ENCODE measurements at regions not wholly inside any gene's neighbourhood (a gene's known extent, or its start where the extent isn't known, plus 50 kb on each side); places are given as distances from the start of the nearest gene placed in this dataset.

- no peak for TF ChIP-seq POLR2A (IDR thresholded peaks at IDR 0.05)
- TF ChIP-seq, protein P1, sequence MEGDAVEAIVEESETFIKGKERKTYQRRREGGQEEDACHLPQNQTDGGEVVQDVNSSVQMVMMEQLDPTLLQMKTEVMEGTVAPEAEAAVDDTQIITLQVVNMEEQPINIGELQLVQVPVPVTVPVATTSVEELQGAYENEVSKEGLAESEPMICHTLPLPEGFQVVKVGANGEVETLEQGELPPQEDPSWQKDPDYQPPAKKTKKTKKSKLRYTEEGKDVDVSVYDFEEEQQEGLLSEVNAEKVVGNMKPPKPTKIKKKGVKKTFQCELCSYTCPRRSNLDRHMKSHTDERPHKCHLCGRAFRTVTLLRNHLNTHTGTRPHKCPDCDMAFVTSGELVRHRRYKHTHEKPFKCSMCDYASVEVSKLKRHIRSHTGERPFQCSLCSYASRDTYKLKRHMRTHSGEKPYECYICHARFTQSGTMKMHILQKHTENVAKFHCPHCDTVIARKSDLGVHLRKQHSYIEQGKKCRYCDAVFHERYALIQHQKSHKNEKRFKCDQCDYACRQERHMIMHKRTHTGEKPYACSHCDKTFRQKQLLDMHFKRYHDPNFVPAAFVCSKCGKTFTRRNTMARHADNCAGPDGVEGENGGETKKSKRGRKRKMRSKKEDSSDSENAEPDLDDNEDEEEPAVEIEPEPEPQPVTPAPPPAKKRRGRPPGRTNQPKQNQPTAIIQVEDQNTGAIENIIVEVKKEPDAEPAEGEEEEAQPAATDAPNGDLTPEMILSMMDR (IDR thresholded peaks at IDR 0.05): no peak
Observed at GRCh38 chr2:185511925-185512324, 226.7 kb upstream of the FSIP2 start.

All from esophagus squamous epithelium (tissue), 4 donors.